Endothelial cell of umbilical vein (primary cell): ENCODE measurements at regions not wholly inside any gene's neighbourhood (a gene's known extent, or its start where the extent isn't known, plus 50 kb on each side); places are given as distances from the start of the nearest gene placed in this dataset.
A peak's percentile ranks its signal among the peaks of the same experiment; 100 is the strongest.

ENCODE experiments used
- BruUV-seq: library from RNA; stranded (reverse); fragments of 400-500 nt; replicated peaks from 2 replicates; lab custom pipeline; 2021; lab: Mats Ljungman, UMichigan
- CTCF ChIA-PET: fragments of 300-600, 350-600 bp; sonication (Branson Sonifier 250); formaldehyde crosslinking; loops from one replicate; lab custom pipeline; 2021; ENCODE audit warnings: antibody characterized with exemption, inconsistent platforms; lab: Charles Lee
- POLR2A ChIA-PET: fragments of 300-600, 350-600 bp; sonication (Branson Sonifier 250); formaldehyde crosslinking; loops from one replicate; lab custom pipeline; 2021; ENCODE audit warnings: antibody characterized with exemption, inconsistent platforms; lab: Charles Lee
- DNase-seq: peaks from one replicate; pipeline ENCODE4 v3.0.0-alpha.2; 2011; ENCODE audit warnings: low read depth, low spot score
- FAIRE-seq: peaks from 2 replicates; lab custom pipeline; 2011; peaks lifted over from hg19 to GRCh38; lab: Jason Lieb, UNC
- H2AFZ ChIP-seq: 2 replicates; pipeline ENCODE4 v1.6.0; 2012; ENCODE audit warnings: low read depth, low read length, control low read depth, inconsistent platforms
- H3K27ac ChIP-seq: 2 replicates; pipeline ENCODE4 v1.5.1; 2011; ENCODE audit warnings: low read depth, mild to moderate bottlenecking, control low read depth, low read length, moderate library complexity; ENCODE audit not compliant: insufficient read depth
- H3K27me3 ChIP-seq, 2 experiments: 2 replicates each; pipeline versions ENCODE4 v1.6.0 to v1.6.1; 2011; ENCODE audit warnings: low read length in 2 of 2, mixed read lengths in 1 of 2; ENCODE audit not compliant: control insufficient read depth in 2 of 2, insufficient read depth in 2 of 2
- H3K36me3 ChIP-seq, 2 experiments: 2 replicates in 1 of 2; 3 replicates in 1 of 2; pipeline ENCODE4 v1.5.1; 2011; ENCODE audit warnings: low read length in 2 of 2, mild to moderate bottlenecking in 1 of 2, moderate library complexity in 1 of 2; ENCODE audit not compliant: control insufficient read depth in 2 of 2, insufficient read depth in 2 of 2; ENCODE audit errors: extremely low read depth in 1 of 2
- H3K4me1 ChIP-seq: 3 replicates; pipeline ENCODE4 v1.5.1; 2011; ENCODE audit warnings: mild to moderate bottlenecking, low read length; ENCODE audit not compliant: control insufficient read depth, insufficient read depth; ENCODE audit errors: extremely low read depth
- H3K4me2 ChIP-seq: 2 replicates; pipeline ENCODE4 v1.6.1; 2011; ENCODE audit warnings: low read length, control low read depth, mixed read lengths; ENCODE audit not compliant: insufficient read depth
- H3K4me3 ChIP-seq, 3 experiments: fragments of 200-600 bp in 1 of 3; sonication (generic), shearing (Covaris generic) in 1 of 3; replicated peaks in 1 of 3; 2 replicates each; pipeline ENCODE4 v1.5.1; 2011 to 2016; ENCODE audit warnings: control low read depth in 3 of 3, low read length in 3 of 3, mild to moderate bottlenecking in 2 of 3, inconsistent platforms in 1 of 3, low read depth in 1 of 3, moderate library complexity in 1 of 3; ENCODE audit not compliant: insufficient read depth in 1 of 3
- H3K79me2 ChIP-seq: 2 replicates; pipeline ENCODE4 v1.6.0; 2012; ENCODE audit warnings: low read length, inconsistent platforms; ENCODE audit not compliant: control insufficient read depth, insufficient read depth
- H3K9ac ChIP-seq: replicated peaks from 2 replicates; pipeline ENCODE3; 2011; ENCODE audit warnings: low read length, control low read depth; ENCODE audit not compliant: insufficient read depth; ENCODE audit errors: extremely low read depth
- H3K9me1 ChIP-seq: replicated peaks from 3 replicates; pipeline ENCODE4 v1.6.0; 2011; ENCODE audit warnings: mild to moderate bottlenecking, low read length; ENCODE audit not compliant: control insufficient read depth, insufficient read depth; ENCODE audit errors: extremely low read depth
- H3K9me3 ChIP-seq: replicated peaks from 2 replicates; pipeline ENCODE4 v1.5.1; 2012; ENCODE audit warnings: low read length, inconsistent platforms; ENCODE audit not compliant: control insufficient read depth, insufficient read depth
- H4K20me1 ChIP-seq: replicated peaks from 2 replicates; pipeline ENCODE3; 2011; ENCODE audit warnings: mild to moderate bottlenecking, low read length; ENCODE audit not compliant: control insufficient read depth, insufficient read depth; ENCODE audit errors: extremely low read depth
- FOS ChIP-seq: IDR thresholded peaks from 2 replicates; pipeline ENCODE4 v1.6.1; 2011; ENCODE audit warnings: mild to moderate bottlenecking, low read length, moderate library complexity, borderline replicate concordance; ENCODE audit not compliant: insufficient read depth
- GATA2 ChIP-seq: IDR thresholded peaks from 2 replicates; pipeline ENCODE4 v1.7.0; 2011; ENCODE audit warnings: low read depth, mild to moderate bottlenecking, moderate library complexity, mixed read lengths, low read length; ENCODE audit not compliant: insufficient read length, insufficient read depth
- POLR2AphosphoS5 ChIP-seq: IDR thresholded peaks from 2 replicates; pipeline ENCODE4 v1.6.1; 2012; ENCODE audit warnings: low read depth, mild to moderate bottlenecking, control low read depth, low read length, moderate library complexity; ENCODE audit not compliant: insufficient read depth
- dilution Hi-C: fragments of 300-500 bp; cut with MboI; formaldehyde crosslinking; loops from one replicate; pipeline ENCODE4 v1.15.0; 2019; ENCODE audit warnings: low sequenced_read_pairs; ENCODE audit not compliant: extremely low pct_ligation_motif_present
- intact Hi-C: fragments of 100-400 bp; cut with micrococcal nuclease; formaldehyde crosslinking; loops from one replicate; pipeline ENCODE4 v1.10.0; 2022
- TF ChIP-seq, protein P1 (sequence below), 2 donors: IDR thresholded peaks; 1 replicate in 1 of 2; 2 replicates in 1 of 2; pipeline ENCODE4 v1.5.1; 2011; ENCODE audit warnings: low read length in 2 of 2, mild to moderate bottlenecking in 2 of 2, moderate library complexity in 2 of 2, control low read depth in 1 of 2, inconsistent platforms in 1 of 2, low read depth in 1 of 2; ENCODE audit not compliant: insufficient read depth in 1 of 2; ENCODE audit errors: extremely low read depth in 1 of 2

DNA sequence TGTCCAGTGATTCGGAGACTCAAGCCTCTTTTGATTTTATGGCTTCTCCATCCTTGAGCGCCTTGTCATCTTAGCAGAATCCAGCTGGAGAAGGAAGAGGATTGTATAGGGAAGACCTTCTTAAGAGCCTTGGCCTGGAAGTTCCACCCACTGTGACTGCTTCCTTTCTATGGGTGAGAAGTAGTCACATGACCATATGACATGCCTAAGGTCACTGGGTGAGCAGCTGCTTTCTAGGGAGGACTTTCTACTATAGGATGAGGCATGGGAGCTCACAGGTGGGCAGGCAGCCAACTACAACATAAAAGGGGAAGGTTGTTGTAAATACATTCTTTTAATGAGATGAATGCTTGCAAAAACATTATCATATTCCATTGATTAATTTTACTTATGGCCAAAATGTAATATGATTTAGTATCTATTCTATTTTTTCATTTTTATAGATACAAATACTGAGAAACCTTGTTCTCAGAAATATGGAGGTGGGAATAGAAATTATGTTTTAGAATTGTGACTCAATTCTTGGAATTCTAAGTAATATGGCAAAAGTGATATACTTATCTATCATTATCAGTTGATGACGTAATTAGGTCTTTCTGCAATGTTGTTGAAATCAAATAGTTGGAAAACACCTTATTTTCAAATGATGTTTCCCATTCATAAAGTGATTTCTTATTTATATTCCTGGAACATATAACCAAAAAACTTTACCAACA, 53.6 kb upstream of the MINAR1 start:
- H4K20me1 ChIP-seq, result no peaks in the 10 kb centered on the region
- H3K9me3 ChIP-seq, result no peaks in the 10 kb centered on the region

GRCh38 chr15:79380755-79381497, 51.2 kb upstream of the MINAR1 start:
- ChIA-PET POLR2A (no interaction called here), CTCF (interaction anchor here (0.5 to 8.3 kb wide), 70 partner anchors 8 to 1398 kb away, joined by 3 to 535 read pairs (median 4); partner anchors contain the start of genes BCL2A1, CEMIP, FAH and MINAR1)
- no peaks in the 10 kb centered on the region for H3K9me3 ChIP-seq
- H4K20me1 ChIP-seq, result no peaks in the 10 kb centered on the region
- no TSS peak for BruUV-seq
- H3K4me1 ChIP-seq, result no peaks in the 10 kb centered on the region
- intact Hi-C loops (loop anchor here (1.0 to 10.0 kb wide), 6 partner anchors 51 to 794 kb away; partner anchors contain the start of gene MINAR1), dilution Hi-C loops (no loop called here)
- H3K9me1 ChIP-seq, result no peaks in the 10 kb centered on the region
- no peaks in the 10 kb centered on the region for H3K27me3 ChIP-seq
- TF ChIP-seq, protein P1, sequence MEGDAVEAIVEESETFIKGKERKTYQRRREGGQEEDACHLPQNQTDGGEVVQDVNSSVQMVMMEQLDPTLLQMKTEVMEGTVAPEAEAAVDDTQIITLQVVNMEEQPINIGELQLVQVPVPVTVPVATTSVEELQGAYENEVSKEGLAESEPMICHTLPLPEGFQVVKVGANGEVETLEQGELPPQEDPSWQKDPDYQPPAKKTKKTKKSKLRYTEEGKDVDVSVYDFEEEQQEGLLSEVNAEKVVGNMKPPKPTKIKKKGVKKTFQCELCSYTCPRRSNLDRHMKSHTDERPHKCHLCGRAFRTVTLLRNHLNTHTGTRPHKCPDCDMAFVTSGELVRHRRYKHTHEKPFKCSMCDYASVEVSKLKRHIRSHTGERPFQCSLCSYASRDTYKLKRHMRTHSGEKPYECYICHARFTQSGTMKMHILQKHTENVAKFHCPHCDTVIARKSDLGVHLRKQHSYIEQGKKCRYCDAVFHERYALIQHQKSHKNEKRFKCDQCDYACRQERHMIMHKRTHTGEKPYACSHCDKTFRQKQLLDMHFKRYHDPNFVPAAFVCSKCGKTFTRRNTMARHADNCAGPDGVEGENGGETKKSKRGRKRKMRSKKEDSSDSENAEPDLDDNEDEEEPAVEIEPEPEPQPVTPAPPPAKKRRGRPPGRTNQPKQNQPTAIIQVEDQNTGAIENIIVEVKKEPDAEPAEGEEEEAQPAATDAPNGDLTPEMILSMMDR (IDR thresholded peaks at IDR 0.05; ENCODE audit: extremely low read depth in 1 of 2, insufficient read depth in 1 of 2, low read depth in 1 of 2, low read length in 2 of 2), result peak; percentile 81 to 87
- TF ChIP-seq POLR2AphosphoS5, result no peak
- peak; percentile 80 for FAIRE-seq
- no peak overlapping the region for H3K4me3 ChIP-seq
- no peak overlapping the region for H3K4me2 ChIP-seq
- H3K79me2 ChIP-seq, result no peaks in the 10 kb centered on the region
- no peaks in the 10 kb centered on the region for H3K36me3 ChIP-seq
- H3K27ac ChIP-seq, result no peak overlapping the region
- H3K9ac ChIP-seq, result no peak overlapping the region
- peak; percentile 77 for DNase-seq
- H2AFZ ChIP-seq, result no peak overlapping the region

More for the DNA sequence above, 53.6 kb upstream of the MINAR1 start:
- intact Hi-C loops, result no loop called here
- DNase-seq, result peak; percentile 21
- Histone ChIP-seq H3K27ac (no peak overlapping the region), H3K36me3 (no peaks in the 10 kb centered on the region), H3K4me1 (no peaks in the 10 kb centered on the region), H2AFZ (no peak overlapping the region), H3K4me3 (no peak overlapping the region), H3K9me1 (no peaks in the 10 kb centered on the region), H3K27me3 (no peaks in the 10 kb centered on the region), H3K79me2 (no peaks in the 10 kb centered on the region), H3K9ac (no peak overlapping the region), H3K4me2 (no peak overlapping the region)
- dilution Hi-C loops, result no loop called here
- BruUV-seq, result no TSS peak
- ChIA-PET CTCF (interaction anchor here (0.5 to 8.3 kb wide), 9 partner anchors 11 to 931 kb away, joined by 3 to 535 read pairs (median 63); no protein-coding TSS in a partner anchor), POLR2A (no interaction called here)
- no peak for TF ChIP-seq FOS
- TF ChIP-seq GATA2, result no peak
- FAIRE-seq, result no peak
